H9 (cell line): ENCODE measurements at regions not wholly inside any gene's neighbourhood (a gene's known extent, or its start where the extent isn't known, plus 50 kb on each side); places are given as distances from the start of the nearest gene placed in this dataset.

ENCODE experiments used
- DNase-seq: peaks from one replicate; pipeline ENCODE4 v3.0.0-alpha.2; 2017
- H2AFZ ChIP-seq: one replicate; pipeline ENCODE4 v1.6.1; 2013; ENCODE audit warnings: mild to moderate bottlenecking, low read length, control low read depth, moderate library complexity
- H2AK5ac ChIP-seq: 2 replicates; pipeline ENCODE4 v1.6.1; 2013; ENCODE audit warnings: low read length, control low read depth, mixed read lengths; ENCODE audit not compliant: insufficient read length
- H2BK120ac ChIP-seq: one replicate; pipeline ENCODE4 v1.6.1; 2013; ENCODE audit warnings: low read depth, mild to moderate bottlenecking, low read length, control low read depth, inconsistent platforms; ENCODE audit not compliant: poor library complexity, severe bottlenecking
- H2BK12ac ChIP-seq: 2 replicates; pipeline ENCODE4 v1.6.1; 2013; ENCODE audit warnings: low read length, control low read depth, mixed read lengths, low read depth; ENCODE audit not compliant: insufficient read length
- H2BK15ac ChIP-seq: 2 replicates; pipeline ENCODE4 v1.6.1; 2013; ENCODE audit warnings: low read depth, low read length, control low read depth
- H2BK20ac ChIP-seq: one replicate; pipeline ENCODE4 v1.6.1; 2013; ENCODE audit warnings: low read depth, mild to moderate bottlenecking, low read length, control low read depth, inconsistent platforms; ENCODE audit not compliant: poor library complexity, severe bottlenecking
- H2BK5ac ChIP-seq: 2 replicates; pipeline ENCODE4 v1.6.1; 2013; ENCODE audit warnings: low read length, control low read depth, mixed read lengths; ENCODE audit not compliant: insufficient read length
- H3K14ac ChIP-seq: 2 replicates; pipeline ENCODE4 v1.6.1; 2013; ENCODE audit warnings: low read length, control low read depth; ENCODE audit not compliant: insufficient read depth
- H3K18ac ChIP-seq: 2 replicates; pipeline ENCODE4 v1.6.1; 2013; ENCODE audit warnings: low read depth, mild to moderate bottlenecking, mixed read lengths, low read length, control low read depth; ENCODE audit not compliant: insufficient read length
- H3K23ac ChIP-seq: 2 replicates; pipeline ENCODE4 v1.6.1; 2013; ENCODE audit warnings: low read length, control low read depth, mixed read lengths, low read depth; ENCODE audit not compliant: insufficient read length
- H3K23me2 ChIP-seq: 2 replicates; pipeline ENCODE4 v1.6.1; 2013; ENCODE audit warnings: low read depth, mild to moderate bottlenecking, mixed read lengths, low read length, control low read depth; ENCODE audit not compliant: insufficient read length, poor library complexity, severe bottlenecking
- H3K27ac ChIP-seq: 2 replicates; pipeline ENCODE4 v1.5.1; 2013; ENCODE audit warnings: low read length, control low read depth, mixed read lengths, low read depth; ENCODE audit not compliant: insufficient read length
- H3K27me3 ChIP-seq: 2 replicates; pipeline ENCODE4 v1.6.1; 2013; ENCODE audit warnings: low read length, control low read depth, inconsistent platforms; ENCODE audit not compliant: insufficient read depth
- H3K4ac ChIP-seq: 2 replicates; pipeline ENCODE4 v1.6.1; 2013; ENCODE audit warnings: low read depth, mild to moderate bottlenecking, control low read depth, inconsistent platforms, low read length, moderate library complexity
- H3K4me1 ChIP-seq: 2 replicates; pipeline ENCODE4 v1.6.1; 2013; ENCODE audit warnings: low read length, control low read depth, inconsistent platforms; ENCODE audit not compliant: insufficient read depth
- H3K4me2 ChIP-seq: 2 replicates; pipeline ENCODE4 v1.6.1; 2013; ENCODE audit warnings: low read length, control low read depth, mixed read lengths; ENCODE audit not compliant: insufficient read length, insufficient read depth
- H3K56ac ChIP-seq: 2 replicates; pipeline ENCODE4 v1.6.1; 2013; ENCODE audit warnings: low read depth, mild to moderate bottlenecking, mixed read lengths, low read length, control low read depth; ENCODE audit not compliant: insufficient read length
- H3K79me1 ChIP-seq: 2 replicates; pipeline ENCODE4 v1.6.1; 2013; ENCODE audit warnings: low read depth, mild to moderate bottlenecking, moderate library complexity, low read length, control low read depth, inconsistent platforms; ENCODE audit not compliant: insufficient read depth, poor library complexity, severe bottlenecking
- H3K79me2 ChIP-seq: 2 replicates; pipeline ENCODE4 v1.6.1; 2013; ENCODE audit warnings: low read length, control low read depth, inconsistent platforms; ENCODE audit not compliant: insufficient read depth
- H3K9ac ChIP-seq: 2 replicates; pipeline ENCODE4 v1.6.1; 2013; ENCODE audit warnings: low read length, control low read depth, mixed read lengths; ENCODE audit not compliant: insufficient read length; ENCODE audit errors: extremely low read depth
- H3K9me3 ChIP-seq: one replicate; pipeline ENCODE4 v1.6.1; 2013; ENCODE audit warnings: low read depth, low read length, inconsistent platforms; ENCODE audit not compliant: control insufficient read depth
- H3T11ph ChIP-seq: one replicate; pipeline ENCODE4 v1.6.1; 2013; ENCODE audit warnings: mild to moderate bottlenecking, low read length, control low read depth, inconsistent platforms
- H4K20me1 ChIP-seq: one replicate; pipeline ENCODE4 v1.6.1; 2013; ENCODE audit not compliant: control insufficient read depth, insufficient read length, insufficient read depth
- H4K5ac ChIP-seq: 2 replicates; pipeline ENCODE4 v1.6.1; 2013; ENCODE audit warnings: low read depth, mild to moderate bottlenecking, mixed read lengths, low read length, control low read depth; ENCODE audit not compliant: insufficient read length
- H4K8ac ChIP-seq: replicated peaks from 2 replicates; pipeline ENCODE4 v1.6.1; 2013; ENCODE audit warnings: low read length, control low read depth, mixed read lengths, low read depth; ENCODE audit not compliant: insufficient read length
- H4K91ac ChIP-seq: 2 replicates; pipeline ENCODE4 v1.6.1; 2013; ENCODE audit warnings: low read depth, mild to moderate bottlenecking, moderate library complexity, mixed read lengths, low read length, control low read depth; ENCODE audit not compliant: insufficient read length
- H3K27ac Mint-ChIP-seq, 3 experiments: 2 replicates in 2 of 3; 3 replicates in 1 of 3; pipeline ENCODE4 v1.8.0; 2020 to 2021; ENCODE audit warnings: mixed read lengths in 3 of 3, mild to moderate bottlenecking in 1 of 3, moderate library complexity in 1 of 3
- H3K27me3 Mint-ChIP-seq: 2 replicates; pipeline ENCODE4 v1.8.0; 2021; ENCODE audit warnings: low read depth, mild to moderate bottlenecking, moderate library complexity, mixed read lengths
- H3K36me3 Mint-ChIP-seq, 3 experiments: 2 replicates in 2 of 3; 3 replicates in 1 of 3; pipeline ENCODE4 v1.8.0; 2020 to 2021; ENCODE audit warnings: low read depth in 3 of 3, mixed read lengths in 3 of 3; ENCODE audit not compliant: insufficient read depth in 1 of 3
- H3K4me1 Mint-ChIP-seq, 2 experiments: 2 replicates each; pipeline ENCODE4 v1.8.0; 2020; ENCODE audit warnings: mixed read lengths in 2 of 2
- H3K4me3 Mint-ChIP-seq, 2 experiments: 2 replicates in 1 of 2; 3 replicates in 1 of 2; pipeline ENCODE4 v1.8.0; 2020 to 2021; ENCODE audit warnings: mild to moderate bottlenecking in 2 of 2, mixed read lengths in 2 of 2, moderate library complexity in 1 of 2
- H3K9me3 Mint-ChIP-seq, 2 experiments: 2 replicates in 1 of 2; 3 replicates in 1 of 2; pipeline ENCODE4 v1.8.0; 2020; ENCODE audit warnings: mild to moderate bottlenecking in 2 of 2, mixed read lengths in 2 of 2, moderate library complexity in 1 of 2
- CTCF ChIP-seq: fragments of 200-600 bp; sonication (generic); conservative IDR thresholded peaks from 3 replicates; pipeline ENCODE4 v1.8.0; 2021; ENCODE audit warnings: antibody characterized with exemption, mild to moderate bottlenecking
- WGBS: extraction: QIAGEN DNeasy Blood & Tissue Kit; methylation state at CpG from one replicate; pipeline ENCODE4 v1.1.7; 2013; ENCODE audit warnings: missing lambda C conversion rate, low lambda C conversion rate, mixed read lengths; ENCODE audit not compliant: insufficient read length; ENCODE audit errors: extremely low coverage; 5-methylcytosine and 5-hydroxymethylcytosine counted together

GRCh38 chr20:61146023-61146422, 106.0 kb upstream of the CDH4 start:
- Histone ChIP-seq H3K27me3 (peaks cover 10% of the 10 kb centered on the region; the same call in 1 of the 2 replicates), H4K91ac (no peak overlapping the region), H3K56ac (no peak overlapping the region), H3K23me2 (no peaks in the 10 kb centered on the region), H3K4me1 (no peaks in the 10 kb centered on the region), H2AFZ (no peak overlapping the region), H3K23ac (no peak overlapping the region), H3K18ac (no peak overlapping the region), H3K4me2 (no peak overlapping the region), H2BK5ac (no peak overlapping the region), H2BK12ac (no peak overlapping the region), H3K79me2 (no peaks in the 10 kb centered on the region), H3K27ac (no peak overlapping the region), H4K20me1 (no peaks in the 10 kb centered on the region), H2BK15ac (no peak overlapping the region), H2AK5ac (no peak overlapping the region), H4K8ac (no peak overlapping the region), H3K9me3 (no peaks in the 10 kb centered on the region), H4K5ac (no peak overlapping the region), H3K79me1 (no peaks in the 10 kb centered on the region), H2BK20ac (no peak overlapping the region), H3K14ac (no peak overlapping the region), H3K9ac (no peak overlapping the region), H3T11ph (no peak overlapping the region), H2BK120ac (no peak overlapping the region), H3K4ac (no peak overlapping the region)
- no peak for TF ChIP-seq CTCF
- Mint-ChIP-seq H3K27ac (no peak overlapping the region), H3K9me3 (peaks cover 2 to 4% of the 10 kb centered on the region in 2 experiments; a peak in 3 of 5 replicates), H3K27me3 (peaks cover 85% of the 10 kb centered on the region), H3K36me3 (no peaks in the 10 kb centered on the region), H3K4me1 (no peaks in the 10 kb centered on the region), H3K4me3 (no peak overlapping the region)
- WGBS, result no CpG with 5 or more reads among the region's 4 CpGs
- DNase-seq, result no peak
